T-helper 1 cell treated with Interleukin-12 subunit alpha and Interleukin-12 subunit beta and Interleukin-4 antibody, amounts not matched to agents 30 ng/mL and 1 ng/mL, for 36 hours (primary cell): ENCODE measurements at regions not wholly inside any gene's neighbourhood (a gene's known extent, or its start where the extent isn't known, plus 50 kb on each side); places are given as distances from the start of the nearest gene placed in this dataset.

Experiments used
- intact Hi-C: fragments of 100-400 bp; cut with micrococcal nuclease; formaldehyde crosslinking; loops from one replicate; pipeline ENCODE4 v1.15.1; 2024

DNA sequence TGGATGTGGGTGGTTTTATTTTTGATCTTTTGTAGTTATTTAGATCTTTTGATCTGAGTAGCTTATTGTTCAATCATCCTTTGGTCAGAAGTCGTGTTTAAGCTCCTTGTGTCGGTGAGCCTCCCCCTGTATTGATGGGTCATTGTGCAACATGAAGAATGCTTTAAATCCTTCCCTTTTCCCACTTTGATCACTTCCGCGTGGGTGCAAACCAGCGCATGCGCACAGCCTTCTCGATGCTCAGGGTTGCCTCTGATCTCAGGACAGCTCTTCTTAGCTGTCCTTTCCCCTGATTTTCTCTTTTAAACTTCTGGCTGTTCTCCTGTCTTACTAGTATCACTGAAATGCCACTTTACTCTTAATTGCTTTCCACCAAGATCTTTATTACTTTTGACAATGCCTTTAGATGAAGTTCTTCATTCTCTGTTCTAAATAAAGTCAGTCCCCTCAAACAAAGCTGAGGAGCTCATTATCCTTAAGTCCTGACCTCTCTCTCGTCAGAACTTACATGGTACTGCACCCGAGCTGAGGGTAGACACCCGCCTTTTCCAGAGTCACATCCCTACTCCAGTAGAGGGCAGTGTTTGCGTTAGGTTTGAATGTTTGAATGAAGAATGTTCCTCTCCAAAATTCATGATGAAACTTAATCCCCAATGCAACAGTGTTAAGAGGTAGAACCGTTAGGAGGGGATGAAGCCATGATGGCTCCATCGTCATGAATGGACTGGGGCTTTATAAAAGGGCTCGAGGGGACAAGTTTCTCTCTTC is 547.9 kb upstream of the TMPRSS15 start:
- intact Hi-C loops, result no loop called here

DNA sequence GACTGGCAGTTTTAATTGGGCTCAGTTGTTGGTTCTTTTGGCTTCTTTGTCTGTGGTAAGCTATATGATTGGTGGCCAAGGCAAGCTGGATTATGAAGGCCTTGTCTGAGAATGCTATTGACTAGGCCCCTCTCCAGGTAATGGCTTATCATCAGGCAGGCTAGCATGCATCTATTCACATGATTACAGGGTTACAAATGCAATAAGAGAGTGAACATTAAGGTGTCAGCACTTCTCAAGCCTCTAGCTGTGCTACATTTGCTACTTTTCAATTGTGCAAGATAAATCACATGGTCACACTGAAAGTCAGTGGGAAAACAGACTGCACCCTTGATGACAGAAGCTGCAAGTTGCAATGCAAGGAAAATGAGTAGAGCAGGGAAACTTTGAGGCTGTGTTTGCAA is 550.9 kb upstream of the TMPRSS15 start:
- intact Hi-C loops, result no loop called here

DNA sequence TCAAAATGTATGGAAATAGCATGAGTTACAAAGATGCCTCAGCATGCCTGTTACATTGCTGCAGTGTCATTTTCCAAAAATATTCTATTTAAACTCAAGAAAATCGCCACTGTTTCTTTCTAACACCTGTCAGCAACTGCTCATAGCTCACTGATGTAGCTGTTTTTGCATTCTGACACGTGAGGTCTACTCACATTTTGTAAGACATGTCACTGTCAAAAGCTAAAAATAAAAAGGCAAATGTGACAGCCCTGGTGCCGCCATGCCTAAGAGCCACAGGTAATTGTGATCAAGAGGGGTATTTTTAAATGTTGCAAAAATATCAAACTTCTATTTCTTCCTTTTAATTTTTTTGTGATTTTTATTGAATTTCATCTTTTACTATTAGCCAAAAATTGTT is 556.2 kb upstream of the TMPRSS15 start:
- intact Hi-C loops, result no loop called here

DNA sequence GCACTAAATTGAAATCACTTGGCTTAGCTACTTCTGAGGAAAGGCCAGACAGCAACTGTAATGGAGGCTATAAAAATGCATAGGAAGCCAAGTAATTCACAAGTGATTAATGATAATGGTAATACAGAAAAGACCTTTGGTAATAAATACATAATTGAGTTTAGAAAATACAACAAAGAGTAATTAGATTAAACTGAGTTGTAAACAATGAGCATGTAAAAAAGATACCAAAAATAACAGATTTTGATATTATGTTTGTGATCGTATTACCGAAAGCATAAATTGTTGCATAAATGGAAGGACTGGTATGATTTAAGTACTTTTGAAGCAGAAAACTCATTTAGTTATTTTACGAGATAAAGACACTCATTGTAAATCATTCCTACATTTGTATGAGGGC is 556.7 kb upstream of the TMPRSS15 start:
- intact Hi-C loops, result no loop called here

DNA sequence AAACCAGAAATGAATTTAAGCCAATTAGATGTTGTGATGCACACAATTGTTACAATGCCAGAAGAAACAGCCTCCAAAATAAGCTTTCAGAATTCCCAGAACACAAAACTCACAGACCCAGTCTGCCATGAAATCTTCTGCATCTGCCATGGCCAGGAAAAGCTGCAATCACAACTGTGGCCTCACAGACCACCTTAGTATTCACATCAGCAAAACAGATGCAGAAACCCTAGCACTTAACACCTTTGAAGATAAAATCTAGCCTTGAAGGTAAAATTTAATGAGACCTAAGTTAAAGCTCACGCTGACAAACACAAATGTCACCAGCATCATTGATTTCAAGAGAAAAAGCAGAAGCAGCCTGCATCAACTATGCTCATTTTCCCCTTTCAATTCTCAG is 566.8 kb upstream of the TMPRSS15 start:
- intact Hi-C loops, result no loop called here

DNA sequence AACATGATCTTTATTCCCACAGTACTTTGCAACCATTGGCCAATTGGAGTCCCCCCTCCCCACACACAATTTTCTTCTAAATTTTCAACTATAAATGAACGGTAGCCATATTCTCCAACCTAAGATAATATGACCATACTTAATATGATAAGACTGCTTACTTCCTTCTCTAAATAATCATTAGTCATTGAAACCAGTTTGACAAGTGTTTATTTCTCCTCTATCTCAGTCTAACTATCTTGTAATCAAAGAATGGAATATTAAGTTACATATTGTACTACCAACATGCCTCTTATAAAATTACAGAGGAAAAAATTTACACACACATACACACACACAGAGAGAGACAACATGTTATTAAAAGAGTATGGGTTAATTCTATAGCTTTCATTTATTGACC is 567.4 kb upstream of the TMPRSS15 start:
- intact Hi-C loops, result no loop called here

DNA sequence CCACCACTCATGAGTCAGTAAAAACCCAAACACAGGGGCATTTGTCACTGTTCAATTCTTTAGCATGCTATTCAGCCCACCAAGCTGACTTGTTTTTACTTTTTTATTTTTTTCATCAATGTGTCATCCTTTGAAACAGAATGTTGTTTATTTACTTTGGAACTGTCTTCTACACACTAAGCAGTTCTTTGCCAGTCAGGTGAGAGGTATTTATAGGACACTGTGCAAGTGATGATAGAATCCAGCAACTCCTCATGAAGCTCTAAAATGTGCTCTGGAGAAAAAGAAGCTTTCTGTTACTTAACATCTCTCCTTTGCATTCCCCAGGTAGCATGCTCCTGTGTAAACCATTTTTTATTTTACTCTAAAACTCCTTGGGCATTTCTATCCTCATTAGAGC is 582.0 kb upstream of the TMPRSS15 start:
- intact Hi-C loops, result no loop called here

DNA sequence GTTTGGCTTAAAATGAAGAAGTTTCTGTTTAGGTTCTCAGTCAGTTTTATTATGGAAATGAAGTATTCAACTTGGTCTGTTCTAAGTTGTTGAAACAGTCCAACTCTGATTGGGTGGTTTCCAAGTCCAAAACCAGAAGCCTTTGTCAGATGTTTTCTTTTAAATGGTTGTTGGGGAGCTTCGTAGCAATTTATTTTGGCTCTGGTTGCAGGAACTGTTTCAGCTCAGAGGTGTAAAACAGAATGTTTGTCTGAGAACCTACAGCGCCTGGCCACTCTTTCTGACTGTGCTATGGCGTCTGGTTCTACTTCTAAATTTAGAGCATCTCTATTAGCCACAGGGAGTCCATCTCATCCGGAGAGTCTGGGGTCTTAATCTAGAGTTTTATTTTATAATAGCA is 582.6 kb upstream of the TMPRSS15 start:
- intact Hi-C loops, result no loop called here

DNA sequence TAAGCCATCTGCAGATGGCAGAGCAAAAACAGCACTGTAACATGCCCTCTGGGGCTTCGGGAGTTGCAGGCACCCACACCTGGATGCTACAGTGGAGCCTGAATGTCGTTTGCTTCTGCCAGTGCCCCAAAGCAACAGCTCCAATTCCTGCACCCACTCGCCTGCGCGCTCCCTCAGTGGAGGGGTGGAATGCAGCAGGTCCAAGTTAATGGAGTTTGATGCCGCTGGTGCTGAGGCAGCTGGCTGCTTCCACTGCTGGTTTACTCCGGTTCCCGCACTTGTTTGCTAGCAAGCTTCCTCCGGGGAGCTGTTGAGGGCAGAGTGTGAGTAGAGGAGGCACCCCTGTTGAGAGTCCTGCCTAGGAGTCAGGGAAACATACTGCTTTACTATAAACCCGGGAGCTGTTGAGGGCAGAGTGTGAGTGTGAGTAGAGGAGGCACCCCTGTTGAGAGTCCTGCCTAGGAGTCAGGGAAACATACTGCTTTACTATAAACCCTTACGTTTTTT is 584.0 kb upstream of the TMPRSS15 start:
- intact Hi-C loops, result no loop called here

DNA sequence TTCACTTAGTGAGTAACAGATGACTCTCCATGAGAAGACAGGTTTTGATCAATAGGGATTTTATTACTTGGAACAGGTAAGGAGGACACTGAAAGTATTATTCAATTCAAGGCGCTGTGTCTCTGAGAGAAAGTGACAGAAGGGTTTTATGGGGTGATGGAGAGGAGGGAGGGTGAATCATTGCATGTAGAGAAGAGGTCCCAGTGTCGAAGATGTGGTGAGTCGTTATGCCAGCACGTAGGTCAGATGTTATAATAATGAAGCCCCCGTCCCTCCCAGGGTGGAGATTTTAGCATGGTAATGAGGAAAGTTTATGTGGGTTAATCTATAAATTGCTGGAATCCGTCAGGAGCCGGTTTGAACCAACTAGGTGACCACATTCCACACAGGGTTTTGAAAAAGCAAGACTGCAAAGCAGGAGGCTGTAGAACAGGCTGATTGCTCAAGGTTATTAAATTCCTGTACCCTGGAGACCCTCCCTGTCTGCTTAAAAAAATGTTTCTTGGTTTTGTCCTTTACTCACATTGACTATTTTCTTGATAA is 586.4 kb upstream of the TMPRSS15 start:
- intact Hi-C loops, result no loop called here

DNA sequence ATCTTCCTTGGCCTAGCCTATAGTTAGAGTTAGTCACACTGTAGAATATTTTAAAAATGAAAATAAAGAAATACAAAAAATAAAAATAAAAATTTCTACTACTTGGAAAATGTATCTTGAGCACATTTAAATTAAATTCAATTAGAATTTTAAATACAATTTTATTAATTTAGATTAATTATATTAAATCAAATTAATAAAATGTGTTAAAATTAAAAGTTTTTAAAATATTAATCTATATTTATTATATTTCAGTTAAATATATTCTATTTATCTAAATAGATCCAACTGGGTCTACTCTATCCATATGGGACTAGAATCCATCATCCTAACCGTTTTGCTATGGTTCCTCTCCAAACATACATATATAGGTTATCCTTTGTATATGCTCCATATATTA is 588.3 kb upstream of the TMPRSS15 start:
- intact Hi-C loops, result no loop called here

DNA sequence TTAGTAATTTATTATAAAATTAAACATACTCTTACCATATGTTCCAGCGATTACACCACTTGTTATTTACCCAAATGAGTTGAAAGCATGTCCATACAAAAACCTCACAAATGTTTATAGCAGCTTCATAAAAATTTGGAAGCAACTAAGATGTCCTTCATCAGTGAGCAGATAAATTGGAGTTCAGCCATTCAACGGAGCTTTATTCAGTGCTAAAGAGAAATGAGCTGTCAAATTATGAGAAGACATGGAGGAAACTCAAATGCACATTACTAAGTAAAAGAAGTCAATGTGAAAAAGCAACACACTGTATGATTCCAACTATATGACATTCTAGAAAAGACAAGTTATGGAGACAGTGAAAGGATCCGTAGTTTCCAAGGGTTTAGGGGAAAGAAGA is 606.7 kb upstream of the TMPRSS15 start:
- intact Hi-C loops, result no loop called here

DNA sequence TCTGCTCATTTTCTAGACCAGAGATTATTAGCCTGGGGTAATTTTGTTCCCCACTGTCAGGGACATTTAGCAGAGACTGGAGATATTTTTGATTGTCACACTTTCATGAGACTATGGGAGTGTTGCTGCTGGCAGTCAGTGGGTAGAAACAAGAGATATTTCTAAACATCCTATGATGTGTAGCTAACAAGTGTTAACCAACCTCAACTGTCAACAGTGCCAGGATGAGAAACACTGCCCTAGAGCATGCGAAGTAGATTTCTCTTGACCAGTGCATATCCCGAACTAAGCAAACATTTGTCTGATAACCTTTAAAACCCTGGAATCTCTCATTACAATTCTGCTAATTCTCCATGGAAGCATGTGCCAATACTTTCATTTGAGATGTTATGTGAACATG is 607.4 kb upstream of the TMPRSS15 start:
- intact Hi-C loops, result no loop called here

DNA sequence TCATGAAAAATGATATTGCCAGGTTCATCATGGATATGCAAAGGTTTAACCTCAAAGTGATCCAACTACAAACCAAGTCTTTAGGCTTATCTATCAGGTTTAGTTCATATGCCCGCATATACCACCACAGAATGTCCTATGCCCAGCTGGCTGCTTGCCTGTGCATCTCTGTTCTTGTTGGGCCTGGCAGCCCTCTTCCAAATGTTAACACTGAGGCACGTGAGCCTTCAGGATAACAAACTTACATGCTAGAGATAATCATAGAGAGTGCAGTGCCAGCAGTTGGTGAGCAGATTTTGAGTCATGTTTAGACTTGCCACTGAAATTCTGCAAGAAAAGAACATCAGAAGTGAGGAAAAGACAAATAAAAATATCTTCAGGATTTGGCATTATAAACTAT is 607.9 kb upstream of the TMPRSS15 start:
- intact Hi-C loops, result no loop called here

DNA sequence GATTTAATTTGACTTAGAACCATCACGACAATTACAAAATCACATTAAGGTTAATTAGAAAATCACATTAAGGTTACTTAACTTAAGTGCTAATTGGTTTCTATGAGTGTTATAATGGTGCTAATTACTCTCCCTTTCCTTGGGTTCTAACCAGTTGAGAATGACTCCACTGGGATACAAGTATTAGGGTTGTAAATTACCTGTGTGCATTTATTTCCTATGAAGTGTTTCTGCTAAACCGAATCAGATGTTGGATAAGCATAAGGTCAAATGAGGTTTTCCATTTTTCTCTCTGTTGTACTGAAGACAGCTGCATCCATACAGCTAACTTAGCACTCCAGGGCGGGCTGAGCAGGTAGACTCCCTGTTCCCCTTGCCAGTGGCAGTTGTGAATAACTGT is 610.3 kb upstream of the TMPRSS15 start:
- intact Hi-C loops, result no loop called here

DNA sequence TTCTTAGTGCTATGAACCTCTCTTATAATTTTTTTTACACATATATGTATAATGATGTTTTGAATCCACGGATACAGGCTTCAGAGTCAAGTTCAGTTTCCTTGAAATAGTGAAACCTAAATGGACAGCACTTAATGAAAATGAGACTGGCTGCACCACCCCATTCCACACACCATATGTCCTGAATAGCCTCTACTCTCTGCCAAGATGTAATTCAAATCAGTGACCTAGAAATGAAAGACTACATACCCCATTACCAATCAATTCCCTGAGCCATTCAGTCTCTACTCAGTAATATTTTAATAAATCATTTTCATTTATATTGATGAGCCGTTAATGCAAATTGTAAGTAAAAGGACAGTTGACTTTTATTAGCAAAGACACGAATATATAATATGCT is 614.9 kb upstream of the TMPRSS15 start:
- intact Hi-C loops, result no loop called here

DNA sequence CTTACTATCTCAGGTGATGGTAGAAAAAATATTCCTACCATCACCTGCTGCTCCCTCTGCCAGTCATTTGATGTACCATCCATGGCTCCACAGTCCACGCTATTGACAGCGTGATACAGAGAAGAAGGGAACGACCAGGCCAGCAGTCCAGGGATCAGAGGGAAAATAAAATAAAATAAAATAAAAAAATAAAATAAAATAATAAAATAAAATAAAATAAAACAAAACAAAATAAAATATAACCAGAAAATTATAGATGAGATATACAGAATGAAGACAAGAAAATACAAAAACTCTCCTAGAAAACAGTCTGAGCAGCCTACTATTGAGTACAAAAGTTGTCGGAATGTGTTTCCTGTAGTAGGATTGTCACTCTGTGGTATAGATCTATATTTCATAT is 619.4 kb upstream of the TMPRSS15 start:
- intact Hi-C loops, result no loop called here

DNA sequence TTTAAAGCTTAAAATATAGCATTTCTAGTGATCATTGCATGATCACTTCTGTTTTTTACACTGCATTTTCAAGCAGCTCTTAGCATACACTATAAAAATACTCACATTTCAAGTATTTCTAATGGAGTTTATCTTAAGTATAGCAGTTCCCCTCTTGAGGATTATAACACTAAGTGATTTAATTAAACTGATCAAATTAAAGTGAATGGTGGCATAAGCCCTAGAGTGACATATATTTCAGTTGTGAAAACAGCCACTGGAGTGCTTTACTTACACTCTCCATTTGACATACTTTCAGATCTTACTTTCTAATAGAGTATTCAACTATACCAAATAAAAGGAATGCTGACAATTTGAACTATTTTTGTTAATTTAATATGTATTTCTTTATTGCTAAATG is 623.3 kb upstream of the TMPRSS15 start:
- intact Hi-C loops, result no loop called here

DNA sequence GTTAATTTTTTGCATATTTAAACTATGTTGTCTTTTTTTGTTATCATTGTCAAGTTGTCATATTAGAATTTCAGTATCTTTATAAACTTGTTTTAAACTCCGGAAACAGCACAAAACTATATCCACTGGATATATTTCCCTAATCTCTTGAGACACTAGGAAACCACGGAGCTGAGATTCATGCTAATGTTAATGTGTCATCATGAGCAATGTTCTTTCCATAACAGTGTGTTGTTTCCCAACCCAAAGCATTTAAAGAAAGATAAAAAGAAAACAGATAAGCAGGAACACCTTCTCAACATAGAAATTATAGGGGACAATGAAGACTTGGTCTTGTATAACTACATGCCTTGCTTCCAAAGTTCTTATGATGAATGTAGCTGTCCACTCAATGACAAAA is 626.2 kb upstream of the TMPRSS15 start:
- intact Hi-C loops, result no loop called here

DNA sequence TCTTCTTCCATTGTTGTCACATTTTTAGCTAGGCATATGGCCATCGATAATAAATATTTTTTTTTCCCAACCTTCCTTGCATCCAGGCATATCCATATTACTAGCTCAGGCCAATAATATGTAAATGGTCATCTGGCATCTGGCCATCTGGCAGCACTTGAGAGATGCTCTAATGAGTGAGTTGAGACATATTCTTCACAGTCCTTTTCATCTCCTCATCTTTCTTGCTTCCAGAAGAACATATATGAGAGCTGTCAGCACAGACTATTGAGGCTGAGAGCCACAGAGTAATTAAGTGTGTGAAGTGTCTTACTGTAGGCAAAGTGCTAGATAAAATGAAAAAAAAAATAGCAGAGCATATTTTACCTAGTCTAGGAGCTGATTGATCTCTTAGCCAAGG is 628.4 kb upstream of the TMPRSS15 start:
- intact Hi-C loops, result no loop called here

DNA sequence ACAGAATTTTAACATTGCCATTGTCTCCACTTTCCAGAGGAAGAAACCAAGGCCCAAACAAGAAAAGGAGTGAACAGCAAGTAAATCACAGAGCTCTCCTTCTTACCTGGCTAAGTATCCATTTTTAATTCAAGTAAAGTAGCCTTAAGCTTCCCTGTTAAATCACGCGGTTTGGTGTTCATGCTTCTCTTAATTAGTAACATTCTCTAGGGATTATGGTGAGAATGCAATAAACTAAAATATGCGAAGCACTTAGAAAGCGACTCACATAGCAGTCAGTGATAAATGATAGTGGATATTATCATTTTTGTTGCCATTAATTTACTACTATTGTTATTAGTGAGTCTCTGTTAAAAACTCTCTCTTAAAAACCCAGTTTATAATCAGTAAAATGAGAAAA is 630.5 kb upstream of the TMPRSS15 start:
- intact Hi-C loops, result no loop called here

DNA sequence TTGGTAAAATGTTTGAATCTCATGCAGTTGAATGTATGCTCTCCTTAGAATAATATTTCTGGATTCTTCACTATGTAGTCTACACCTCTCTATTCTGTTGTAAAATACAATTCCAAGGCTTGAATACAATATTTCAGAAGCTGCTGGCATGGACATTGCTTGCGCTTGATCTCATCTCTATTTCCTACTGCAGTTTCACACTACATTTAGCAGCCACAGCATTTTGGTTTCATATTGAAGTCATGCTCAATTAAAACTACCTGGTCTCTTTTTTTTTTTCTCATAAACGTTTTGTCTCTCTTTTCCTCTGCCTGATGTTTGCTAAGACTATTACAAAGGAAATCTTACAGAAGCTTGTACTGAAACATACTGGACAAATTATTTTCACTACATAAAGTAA is 631.0 kb upstream of the TMPRSS15 start:
- intact Hi-C loops, result no loop called here

DNA sequence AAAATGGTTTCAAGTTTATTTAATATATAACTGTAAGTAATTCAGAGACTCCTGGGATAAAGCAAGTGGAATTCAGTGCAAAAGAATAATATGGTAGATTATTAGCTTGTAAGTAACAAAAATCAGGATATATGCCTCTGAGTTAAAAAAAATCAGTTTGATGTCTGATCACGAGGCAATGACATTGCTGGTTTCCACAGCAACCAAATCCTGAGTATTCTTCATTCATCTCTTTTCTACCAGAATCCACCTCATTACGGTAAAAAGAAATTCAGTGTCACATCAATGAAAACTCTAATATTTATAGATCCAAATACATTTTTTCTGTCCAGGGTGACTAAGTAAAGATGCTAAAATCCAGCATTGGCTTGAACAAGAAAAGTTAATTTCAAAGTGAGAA is 642.3 kb upstream of the TMPRSS15 start:
- intact Hi-C loops, result no loop called here
